GM12872 (cell line): ENCODE measurements at regions not wholly inside any gene's neighbourhood (a gene's known extent, or its start where the extent isn't known, plus 50 kb on each side); places are given as distances from the start of the nearest gene placed in this dataset.

ENCODE experiments used
- CTCF ChIP-seq: IDR thresholded peaks from 3 replicates; pipeline ENCODE4 v1.5.1; 2011; ENCODE audit warnings: low read depth, mild to moderate bottlenecking, low read length, moderate library complexity; ENCODE audit not compliant: insufficient read depth

- no peak for TF ChIP-seq CTCF
These were observed 789.4 kb downstream of the TYW1 start for GRCh38 chr7:67786021-67786420.

- no peak for TF ChIP-seq CTCF
These were observed 792.0 kb downstream of the TYW1 start for GRCh38 chr7:67788669-67789068.

GRCh38 chr7:67791918-67792317, 795.3 kb downstream of the TYW1 start:
- TF ChIP-seq CTCF, result no peak

GRCh38 chr7:67794544-67794943, 797.9 kb downstream of the TYW1 start:
- no peak for TF ChIP-seq CTCF

- TF ChIP-seq CTCF, result no peak
These were observed 807.2 kb downstream of the TYW1 start for GRCh38 chr7:67803789-67804188.

- TF ChIP-seq CTCF, result no peak
These were observed 809.4 kb downstream of the TYW1 start for GRCh38 chr7:67805921-67806471.

GRCh38 chr7:67807826-67808225, 811.2 kb downstream of the TYW1 start:
- no peak for TF ChIP-seq CTCF
